Testis (tissue), 2 donors: ENCODE measurements at regions not wholly inside any gene's neighbourhood (a gene's known extent, or its start where the extent isn't known, plus 50 kb on each side); places are given as distances from the start of the nearest gene placed in this dataset.

ENCODE experiments used
- DNase-seq: peaks from one replicate; pipeline ENCODE4 v3.0.0-alpha.2; 2019
- H3K27ac ChIP-seq, 2 donors: fragments of 200-600 bp; sonication (generic); one replicate each; pipeline ENCODE4 v1.5.1; 2019
- H3K27me3 ChIP-seq: fragments of 200-600 bp; sonication (generic); one replicate; pipeline ENCODE4 v1.5.1; 2019
- H3K36me3 ChIP-seq: fragments of 200-600 bp; sonication (generic); one replicate; pipeline ENCODE4 v1.5.1; 2017; ENCODE audit warnings: low read depth; ENCODE audit errors: missing control alignments
- H3K4me1 ChIP-seq: fragments of 200-600 bp; sonication (generic); one replicate; pipeline ENCODE4 v1.5.1; 2019
- H3K4me3 ChIP-seq, 2 donors: fragments of 200-600 bp; sonication (generic); one replicate each; pipeline ENCODE4 v1.5.1; 2017 to 2019
- H3K9me3 ChIP-seq: fragments of 200-600 bp; sonication (generic); one replicate; pipeline ENCODE4 v1.5.1; 2017
- CTCF ChIP-seq, 3 experiments: fragments of 450-650 bp in 2 of 3; fragments of 200-600 bp in 1 of 3; sonication (generic) in 1 of 3; IDR thresholded peaks; one replicate each; pipeline ENCODE4 v1.5.1; 2016 to 2019; ENCODE audit warnings: antibody characterized with exemption in 3 of 3, mild to moderate bottlenecking in 2 of 3, moderate library complexity in 1 of 3
- POLR2A ChIP-seq: fragments of 450-650 bp; IDR thresholded peaks from one replicate; pipeline ENCODE4 v1.6.1; 2017; ENCODE audit warnings: antibody characterized with exemption, mild to moderate bottlenecking, moderate library complexity
- WGBS, 2 donors: methylation state at CpG; one replicate each; pipeline ENCODE4 v1.1.5; 2018; 5-methylcytosine and 5-hydroxymethylcytosine counted together
- intact Hi-C: fragments of 100-400 bp; cut with DNase I; formaldehyde crosslinking; loops from one replicate; pipeline ENCODE4 v1.15.1; 2023; ENCODE audit warnings: low total_unique reads

GRCh38 chr15:100735129-100736053 lies 133.0 kb downstream of the ASB7 start:
- intact Hi-C loops, result no loop called here

GRCh38 chr15:100737214-100737613 lies 134.8 kb downstream of the ASB7 start:
- TF ChIP-seq CTCF (IDR thresholded peaks at IDR 0.05) (no peak), POLR2A (no peak)
- Histone ChIP-seq H3K4me1 (peaks cover 3% of the 10 kb centered on the region), H3K27ac (no peak overlapping the region), H3K36me3 (no peaks in the 10 kb centered on the region), H3K4me3 (no peak overlapping the region), H3K27me3 (no peaks in the 10 kb centered on the region), H3K9me3 (no peaks in the 10 kb centered on the region)
- no peak for DNase-seq
- 90 to 91% methylated on average over 12 of the region's 12 CpGs for WGBS, 2 donors
- intact Hi-C loops, result no loop called here

More at GRCh38 chr15:100735129-100736053, 133.0 kb downstream of the ASB7 start:
- WGBS, 2 donors, result 88 to 93% methylated on average over 12 of the region's 12 CpGs
- TF ChIP-seq POLR2A, result no peak
- no peak for TF ChIP-seq CTCF (IDR thresholded peaks at IDR 0.05)
- peaks cover 3% of the 10 kb centered on the region for H3K4me1 ChIP-seq
- no peaks in the 10 kb centered on the region for H3K9me3 ChIP-seq
- no peak for DNase-seq
- no peak overlapping the region for H3K27ac ChIP-seq
- no peaks in the 10 kb centered on the region for H3K36me3 ChIP-seq
- no peaks in the 10 kb centered on the region for H3K27me3 ChIP-seq
- no peak overlapping the region for H3K4me3 ChIP-seq

GRCh38 chr15:100738614-100739013 lies 136.2 kb downstream of the ASB7 start:
- Histone ChIP-seq H3K36me3 (no peaks in the 10 kb centered on the region), H3K4me1 (no peaks in the 10 kb centered on the region), H3K27ac (no peak overlapping the region), H3K4me3 (no peak overlapping the region), H3K9me3 (no peaks in the 10 kb centered on the region), H3K27me3 (no peaks in the 10 kb centered on the region)
- no peak for DNase-seq
- intact Hi-C loops, result no loop called here
- WGBS, 2 donors, result 73 to 91% methylated on average over 4 to 5 of the region's 5 CpGs
- TF ChIP-seq POLR2A (no peak), CTCF (IDR thresholded peaks at IDR 0.05) (no peak)

DNA sequence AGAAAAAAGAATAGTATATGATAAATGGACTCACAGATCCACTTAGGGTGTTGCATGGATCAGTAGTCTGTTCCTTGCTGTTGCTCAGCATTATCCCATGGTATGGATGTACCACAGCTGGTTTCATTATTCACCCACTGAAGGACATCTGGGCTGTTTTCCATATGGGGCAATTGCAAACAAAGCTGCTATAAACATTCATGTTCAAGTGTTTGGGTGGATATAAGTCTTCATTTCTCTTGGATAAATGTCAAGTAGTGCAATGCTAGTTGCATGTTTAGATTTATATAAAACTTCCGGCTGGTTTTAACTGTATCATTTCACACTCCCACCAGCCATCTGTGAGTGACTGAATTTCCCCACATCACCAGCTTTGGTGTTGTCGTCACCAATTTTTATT lies 137.7 kb downstream of the ASB7 start:
- intact Hi-C loops, result no loop called here
- TF ChIP-seq CTCF (IDR thresholded peaks at IDR 0.05), result no peak
- TF ChIP-seq POLR2A, result no peak
- WGBS, 2 donors, result 63 to 84% methylated on average over 2 of the region's 2 CpGs
- Histone ChIP-seq H3K27ac (no peak overlapping the region), H3K9me3 (no peaks in the 10 kb centered on the region), H3K4me1 (no peaks in the 10 kb centered on the region), H3K4me3 (no peak overlapping the region), H3K27me3 (no peaks in the 10 kb centered on the region), H3K36me3 (no peaks in the 10 kb centered on the region)
- no peak for DNase-seq

- Histone ChIP-seq H3K9me3 (no peaks in the 10 kb centered on the region), H3K4me3 (no peak overlapping the region), H3K36me3 (no peaks in the 10 kb centered on the region), H3K27ac (no peak overlapping the region), H3K4me1 (no peaks in the 10 kb centered on the region), H3K27me3 (no peaks in the 10 kb centered on the region)
- TF ChIP-seq POLR2A, result no peak
- DNase-seq, result no peak
- WGBS, 2 donors, result 89 to 90% methylated on average over 3 of the region's 3 CpGs
- intact Hi-C loops, result no loop called here
Observed at GRCh38 chr15:100751585-100751984, 128.0 kb upstream of the ALDH1A3 start.
